Loucy (cell line): ENCODE measurements at regions not wholly inside any gene's neighbourhood (a gene's known extent, or its start where the extent isn't known, plus 50 kb on each side); places are given as distances from the start of the nearest gene placed in this dataset.

ENCODE experiments used
- H2AFZ ChIP-seq: fragments of 200-600 bp; sonication (generic); 2 replicates; pipeline ENCODE4 v1.6.0; 2016; ENCODE audit warnings: antibody characterized with exemption, mild to moderate bottlenecking, low read length, moderate library complexity
- H3F3A ChIP-seq: fragments of 200-600 bp; 2 replicates; pipeline ENCODE4 v1.6.0; 2016; ENCODE audit warnings: antibody characterized with exemption, low read depth, mild to moderate bottlenecking
- H3K27me3 ChIP-seq: fragments of 200-600 bp; sonication (generic); 2 replicates; pipeline ENCODE4 v1.6.1; 2014; ENCODE audit warnings: low read length, mild to moderate bottlenecking; ENCODE audit not compliant: insufficient read depth, poor library complexity, severe bottlenecking
- H3K36me3 ChIP-seq: fragments of 200-600 bp; sonication (generic); 2 replicates; pipeline ENCODE4 v1.6.1; 2016; ENCODE audit warnings: low read length; ENCODE audit not compliant: insufficient read depth
- H3K4me1 ChIP-seq: fragments of 200-600 bp; sonication (generic); 2 replicates; pipeline ENCODE4 v1.5.1; 2014; ENCODE audit warnings: low read length, mild to moderate bottlenecking; ENCODE audit not compliant: insufficient read depth, poor library complexity, severe bottlenecking
- H3K4me2 ChIP-seq: fragments of 200-600 bp; sonication (generic); 2 replicates; pipeline ENCODE4 v1.6.0; 2014; ENCODE audit warnings: antibody characterized with exemption, low read length, low read depth, mild to moderate bottlenecking; ENCODE audit not compliant: poor library complexity, severe bottlenecking
- H3K4me3 ChIP-seq: fragments of 200-600 bp; sonication (generic); 2 replicates; pipeline ENCODE4 v1.5.1; 2014; ENCODE audit warnings: low read length, mild to moderate bottlenecking, mixed read lengths; ENCODE audit not compliant: poor library complexity, severe bottlenecking
- H3K79me2 ChIP-seq: fragments of 200-600 bp; sonication (generic); 2 replicates; pipeline ENCODE4 v1.6.1; 2014; ENCODE audit warnings: low read length; ENCODE audit not compliant: insufficient read depth
- H3K9ac ChIP-seq: fragments of 200-600 bp; sonication (generic); 2 replicates; pipeline ENCODE4 v1.6.0; 2014; ENCODE audit warnings: mild to moderate bottlenecking, low read depth, low read length, moderate library complexity; ENCODE audit not compliant: poor library complexity, severe bottlenecking
- H3K9me2 ChIP-seq: fragments of 200-600 bp; sonication (generic); replicated peaks from 2 replicates; pipeline ENCODE4 v1.6.1; 2016; ENCODE audit warnings: low read depth, low read length, mixed read lengths
- H3K9me3 ChIP-seq: fragments of 200-600 bp; sonication (generic); 2 replicates; pipeline ENCODE4 v1.6.1; 2014; ENCODE audit warnings: mild to moderate bottlenecking, antibody characterized with exemption, low read length, low read depth; ENCODE audit not compliant: insufficient read depth
- H4K20me1 ChIP-seq: fragments of 200-600 bp; sonication (generic); 2 replicates; pipeline ENCODE4 v1.6.0; 2014; ENCODE audit warnings: antibody characterized with exemption, low read length, mild to moderate bottlenecking; ENCODE audit not compliant: insufficient read depth, poor library complexity, severe bottlenecking
- CTCF ChIP-seq: fragments of 200-600 bp; sonication (generic); conservative IDR thresholded peaks from 2 replicates; pipeline ENCODE4 v1.5.1; 2014; ENCODE audit warnings: mild to moderate bottlenecking, antibody characterized with exemption, low read length
- EZH2phosphoT487 ChIP-seq: fragments of 200-600 bp; IDR thresholded peaks from 2 replicates; pipeline ENCODE4 v1.6.1; 2018; ENCODE audit warnings: antibody characterized with exemption, mild to moderate bottlenecking, moderate library complexity, borderline replicate concordance

- Histone ChIP-seq H3K36me3 (no peaks in the 10 kb centered on the region), H3K9me2 (no peaks in the 10 kb centered on the region), H3F3A (no peaks in the 10 kb centered on the region), H3K4me1 (no peaks in the 10 kb centered on the region), H3K9ac (no peak overlapping the region), H3K9me3 (no peaks in the 10 kb centered on the region), H3K4me3 (no peak overlapping the region), H3K79me2 (no peaks in the 10 kb centered on the region), H3K4me2 (no peak overlapping the region), H4K20me1 (no peaks in the 10 kb centered on the region), H2AFZ (no peak overlapping the region), H3K27me3 (no peaks in the 10 kb centered on the region)
- TF ChIP-seq EZH2phosphoT487: no peak
- no peak for TF ChIP-seq CTCF
These were observed 93.9 kb downstream of the TMEM114 start for GRCh38 chr16:8496364-8496763.

- H3K4me3 ChIP-seq: no peak overlapping the region
- TF ChIP-seq EZH2phosphoT487 (no peak), CTCF (no peak)
- H3K36me3 ChIP-seq: no peaks in the 10 kb centered on the region
- H3K9me2 ChIP-seq: no peaks in the 10 kb centered on the region
- no peaks in the 10 kb centered on the region for H3F3A ChIP-seq
- H3K79me2 ChIP-seq: no peaks in the 10 kb centered on the region
- H3K9me3 ChIP-seq: no peaks in the 10 kb centered on the region
- no peaks in the 10 kb centered on the region for H3K27me3 ChIP-seq
- H3K4me2 ChIP-seq: no peak overlapping the region
- H3K9ac ChIP-seq: no peak overlapping the region
- no peak overlapping the region for H2AFZ ChIP-seq
- H3K4me1 ChIP-seq: no peaks in the 10 kb centered on the region
- H4K20me1 ChIP-seq: no peaks in the 10 kb centered on the region
These were observed 96.3 kb downstream of the TMEM114 start for GRCh38 chr16:8493972-8494371.

GRCh38 chr16:8492690-8493089, 97.6 kb downstream of the TMEM114 start:
- no peaks in the 10 kb centered on the region for H3K27me3 ChIP-seq
- no peak overlapping the region for H2AFZ ChIP-seq
- no peaks in the 10 kb centered on the region for H3K36me3 ChIP-seq
- no peak overlapping the region for H3K9ac ChIP-seq
- no peaks in the 10 kb centered on the region for H3K9me2 ChIP-seq
- no peak overlapping the region for H3K4me3 ChIP-seq
- no peaks in the 10 kb centered on the region for H3K9me3 ChIP-seq
- H4K20me1 ChIP-seq: no peaks in the 10 kb centered on the region
- no peak overlapping the region for H3K4me2 ChIP-seq
- TF ChIP-seq EZH2phosphoT487: no peak
- no peak for TF ChIP-seq CTCF
- no peaks in the 10 kb centered on the region for H3K79me2 ChIP-seq
- no peaks in the 10 kb centered on the region for H3K4me1 ChIP-seq
- H3F3A ChIP-seq: no peaks in the 10 kb centered on the region
